HCT116 (cell line): ENCODE measurements at regions not wholly inside any gene's neighbourhood (a gene's known extent, or its start where the extent isn't known, plus 50 kb on each side); places are given as distances from the start of the nearest gene placed in this dataset.

Source experiments
- ATAC-seq: fragments of 200-7000 bp; cut with Tn5 transposase; 2 replicates; pipeline ENCODE4 v1.9.1; 2020; ENCODE audit warnings: mild to moderate bottlenecking, moderate library complexity
- BruUV-seq: library from RNA; stranded (reverse); fragments of 400-500 nt; replicated peaks from 2 replicates; lab custom pipeline; 2021; lab: Mats Ljungman, UMichigan
- CTCF ChIA-PET: fragments of 300-600 bp; sonication (Branson Sonifier 250); formaldehyde crosslinking; loops from one replicate; lab custom pipeline; 2021; ENCODE audit warnings: antibody characterized with exemption; lab: Charles Lee
- POLR2A ChIA-PET: fragments of 300-600, 350-600 bp; sonication (Branson Sonifier 250); formaldehyde crosslinking; loops from one replicate; lab custom pipeline; 2021; ENCODE audit warnings: antibody characterized with exemption; lab: Charles Lee
- RAD21 ChIA-PET, 2 experiments: fragments of 300-600 bp; sonication (Branson Sonifier 250); formaldehyde crosslinking; loops; one replicate each; lab custom pipeline; 2023; ENCODE audit warnings: low total read pairs in 2 of 2; ENCODE audit not compliant: uncharacterized antibody in 2 of 2, unreplicated experiment in 2 of 2, low non-redundant PET in 1 of 2; lab: Charles Lee
- DNase-seq: peaks from one replicate; pipeline ENCODE4 v3.0.0-alpha.2; 2010; ENCODE audit warnings: low read depth, low spot score
- H2AFZ ChIP-seq: fragments of 200-600 bp; shearing (Covaris generic), sonication (generic); 2 replicates; pipeline ENCODE4 v1.6.1; 2017; ENCODE audit warnings: low read depth, mixed run types, mixed read lengths, antibody characterized with exemption, low read length; ENCODE audit not compliant: poor library complexity, severe bottlenecking
- H3K27ac ChIP-seq: 2 replicates; pipeline ENCODE4 v1.5.1; 2012; ENCODE audit warnings: low read depth, low read length
- H3K27me3 ChIP-seq: fragments of 200-600 bp; sonication (generic); 2 replicates; pipeline ENCODE4 v1.6.1; 2016; ENCODE audit warnings: mixed run types, low read length, mixed read lengths; ENCODE audit not compliant: insufficient read depth
- H3K36me3 ChIP-seq, 2 experiments: fragments of 200-500 bp in 1 of 2; fragments of 200-600 bp in 1 of 2; sonication (Bioruptor generic) in 1 of 2; sonication (generic) in 1 of 2; 2 replicates each; pipeline versions ENCODE4 v1.5.1 to v1.6.1; 2014 to 2016; ENCODE audit warnings: low read length in 2 of 2, inconsistent platforms in 1 of 2, mixed read lengths in 1 of 2, mixed run types in 1 of 2; ENCODE audit not compliant: insufficient read depth in 2 of 2, control insufficient read depth in 1 of 2
- H3K4me1 ChIP-seq, 2 experiments: fragments of 200-600 bp in 1 of 2; sonication (generic) in 1 of 2; 2 replicates each; pipeline versions ENCODE4 v1.5.1 to v1.6.1; 2012 to 2017; ENCODE audit warnings: low read length in 2 of 2, inconsistent platforms in 1 of 2, mild to moderate bottlenecking in 1 of 2, mixed read lengths in 1 of 2, mixed run types in 1 of 2, moderate library complexity in 1 of 2; ENCODE audit not compliant: insufficient read depth in 2 of 2, control insufficient read depth in 1 of 2
- H3K4me2 ChIP-seq: fragments of 200-600 bp; sonication (generic); 2 replicates; pipeline ENCODE4 v1.6.1; 2017; ENCODE audit warnings: mixed run types, low read length, mixed read lengths
- H3K4me3 ChIP-seq, 2 experiments: fragments of 200-600 bp in 1 of 2; sonication (generic) in 1 of 2; replicated peaks in 1 of 2; 2 replicates each; pipeline ENCODE4 v1.5.1; 2011 to 2016; ENCODE audit warnings: low read length in 2 of 2, control low read depth in 1 of 2, low read depth in 1 of 2, mild to moderate bottlenecking in 1 of 2, mixed read lengths in 1 of 2, mixed run types in 1 of 2
- H3K79me2 ChIP-seq: fragments of 200-600 bp; sonication (generic); 2 replicates; pipeline ENCODE4 v1.6.1; 2017; ENCODE audit warnings: mild to moderate bottlenecking, mixed run types, low read length, moderate library complexity, mixed read lengths; ENCODE audit not compliant: insufficient read depth
- H3K9ac ChIP-seq: fragments of 200-600 bp; sonication (generic); 2 replicates; pipeline ENCODE4 v1.6.1; 2016; ENCODE audit warnings: low read length, mixed read lengths
- H3K9me2 ChIP-seq: fragments of 200-600 bp; sonication (generic), shearing (Covaris generic); 2 replicates; pipeline ENCODE4 v1.6.1; 2017; ENCODE audit warnings: mixed run types, mild to moderate bottlenecking, moderate library complexity; ENCODE audit not compliant: insufficient read depth
- H3K9me3 ChIP-seq, 2 experiments: fragments of 200-500 bp in 1 of 2; fragments of 200-600 bp in 1 of 2; sonication (Bioruptor generic) in 1 of 2; sonication (generic) in 1 of 2; 2 replicates each; pipeline ENCODE4 v1.6.1; 2014 to 2017; ENCODE audit warnings: low read length in 2 of 2, mixed read lengths in 2 of 2, inconsistent platforms in 1 of 2, low read depth in 1 of 2, mild to moderate bottlenecking in 1 of 2, mixed run types in 1 of 2, moderate library complexity in 1 of 2; ENCODE audit not compliant: control insufficient read depth in 1 of 2, insufficient read depth in 1 of 2
- H4K20me1 ChIP-seq: fragments of 200-600 bp; sonication (generic), shearing (Covaris generic); 2 replicates; pipeline ENCODE4 v1.6.1; 2017; ENCODE audit warnings: mixed run types, mild to moderate bottlenecking, moderate library complexity; ENCODE audit not compliant: insufficient read depth
- ATF3 ChIP-seq: IDR thresholded peaks from 2 replicates; pipeline ENCODE4 v1.6.1; 2012
- CBX3 ChIP-seq: IDR thresholded peaks from 2 replicates; pipeline ENCODE4 v1.6.1; 2012; ENCODE audit warnings: low read depth
- CEBPB ChIP-seq: IDR thresholded peaks from 2 replicates; pipeline ENCODE4 v1.6.1; 2012; ENCODE audit warnings: low read depth
- CTCF ChIP-seq, 3 experiments: fragments of 200-600 bp in 1 of 3; sonication (generic) in 1 of 3; IDR thresholded peaks in 2 of 3; conservative IDR thresholded peaks in 1 of 3; 2 replicates each; pipeline ENCODE4 v1.5.1; 2012 to 2017; ENCODE audit warnings: low read depth in 2 of 3, low read length in 2 of 3, antibody characterized with exemption in 1 of 3, borderline replicate concordance in 1 of 3, control low read depth in 1 of 3, mild to moderate bottlenecking in 1 of 3, mixed read lengths in 1 of 3, mixed run types in 1 of 3, moderate library complexity in 1 of 3; ENCODE audit not compliant: insufficient read depth in 1 of 3
- EGR1 ChIP-seq: IDR thresholded peaks from 2 replicates; pipeline ENCODE4 v1.6.1; 2012; ENCODE audit warnings: low read depth
- ELF1 ChIP-seq: IDR thresholded peaks from 2 replicates; pipeline ENCODE4 v1.6.1; 2012; ENCODE audit warnings: low read depth, borderline replicate concordance
- FOSL1 ChIP-seq: IDR thresholded peaks from 2 replicates; pipeline ENCODE4 v1.6.1; 2012; ENCODE audit warnings: low read depth
- MAX ChIP-seq: IDR thresholded peaks from 2 replicates; pipeline ENCODE4 v1.6.1; 2012
- POLR2AphosphoS5 ChIP-seq: IDR thresholded peaks from 2 replicates; pipeline ENCODE4 v1.6.1; 2011; ENCODE audit warnings: mild to moderate bottlenecking, low read depth, low read length, moderate library complexity
- REST ChIP-seq: IDR thresholded peaks from 2 replicates; pipeline ENCODE4 v1.6.1; 2012; ENCODE audit warnings: low read depth
- SIN3A ChIP-seq: IDR thresholded peaks from 2 replicates; pipeline ENCODE4 v1.6.1; 2012; ENCODE audit warnings: low read depth
- SRF ChIP-seq: IDR thresholded peaks from 2 replicates; pipeline ENCODE4 v1.6.1; 2012; ENCODE audit warnings: low read depth
- YY1 ChIP-seq: IDR thresholded peaks from 2 replicates; pipeline ENCODE4 v1.6.1; 2011; ENCODE audit warnings: low read length, low read depth, moderate library complexity, mild to moderate bottlenecking; ENCODE audit not compliant: insufficient replicate concordance; ENCODE audit errors: extremely low read depth
- ZBTB33 ChIP-seq: IDR thresholded peaks from 2 replicates; pipeline ENCODE4 v1.6.1; 2011; ENCODE audit warnings: mild to moderate bottlenecking, low read length, moderate library complexity; ENCODE audit not compliant: insufficient replicate concordance; ENCODE audit errors: extremely low read depth
- ZFX ChIP-seq: fragments of 450-650 bp; IDR thresholded peaks from 2 replicates; pipeline ENCODE4 v1.6.1; 2017
- intact Hi-C: fragments of 100-400 bp; cut with micrococcal nuclease; formaldehyde crosslinking; loops from 2 replicates; pipeline ENCODE4 v1.10.0; 2022

- no peaks in the 10 kb centered on the region for H3K9me2 ChIP-seq
- no peak overlapping the region for H2AFZ ChIP-seq
- BruUV-seq = no TSS peak
- no peak for DNase-seq
- intact Hi-C loops = no loop called here
- H3K4me2 ChIP-seq = no peak overlapping the region
- H3K4me3 ChIP-seq = no peak overlapping the region
- POLR2A ChIA-PET = no interaction called here
- no peak for ATAC-seq
- H3K9ac ChIP-seq = no peak overlapping the region
- TF ChIP-seq YY1 (no peak), MAX (no peak), SIN3A (no peak), ZBTB33 (no peak), FOSL1 (no peak), ELF1 (no peak), SRF (no peak), CBX3 (no peak), POLR2AphosphoS5 (no peak), CTCF (IDR thresholded peaks at IDR 0.05 in 2 of 3, conservative IDR thresholded peaks at IDR 0.05 in 1 of 3; ENCODE audit: borderline replicate concordance in 1 of 3, insufficient read depth in 1 of 3, low read depth in 2 of 3, low read length in 2 of 3) (no peak), CEBPB (no peak), ZFX (no peak), EGR1 (no peak), REST (no peak), ATF3 (no peak)
- H4K20me1 ChIP-seq = no peaks in the 10 kb centered on the region
- no peaks in the 10 kb centered on the region for H3K4me1 ChIP-seq
- H3K27ac ChIP-seq = no peak overlapping the region
- no peaks in the 10 kb centered on the region for H3K36me3 ChIP-seq
- H3K27me3 ChIP-seq = no peaks in the 10 kb centered on the region
- H3K79me2 ChIP-seq = no peaks in the 10 kb centered on the region
- CTCF ChIA-PET = no interaction called here
- RAD21 ChIA-PET = no interaction called here
- H3K9me3 ChIP-seq = no peaks in the 10 kb centered on the region
These were observed 72.2 kb upstream of the SLC25A33 start for GRCh38 chr1:9466780-9467758.
